ENCODE measurements at regions not wholly inside any gene's neighbourhood (a gene's known extent, or its start where the extent isn't known, plus 50 kb on each side); places are given as distances from the start of the nearest gene placed in this dataset.

DNA sequence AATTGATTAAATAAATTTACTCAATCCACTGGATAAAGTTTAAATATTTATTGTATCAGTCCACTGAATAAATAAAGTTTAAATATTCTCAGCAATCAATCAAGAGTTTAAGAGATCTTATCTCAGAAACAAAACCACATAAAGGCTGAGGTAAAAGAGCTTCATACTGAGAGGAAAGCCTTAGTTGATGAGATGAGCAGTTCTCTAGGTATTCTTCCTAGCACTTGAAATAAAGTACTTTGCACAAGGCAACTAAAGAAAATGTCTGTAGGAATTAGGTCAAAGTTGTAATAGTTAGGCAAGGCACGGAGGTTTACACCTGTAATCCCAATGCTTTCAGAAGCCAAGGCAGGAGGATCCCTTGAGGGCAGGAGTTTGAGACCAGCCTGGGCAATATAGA lies 63.5 kb downstream of the UCHL1 start:
- in situ Hi-C loops (cut with HindIII; ENCODE audit: low pct_unique_long_range_greater_than_20kb, low sequenced_read_pairs) = no loop called here
- ATAC-seq = no peak
- no peak overlapping the region for H3K27ac ChIP-seq (ENCODE audit: low read length)

DNA sequence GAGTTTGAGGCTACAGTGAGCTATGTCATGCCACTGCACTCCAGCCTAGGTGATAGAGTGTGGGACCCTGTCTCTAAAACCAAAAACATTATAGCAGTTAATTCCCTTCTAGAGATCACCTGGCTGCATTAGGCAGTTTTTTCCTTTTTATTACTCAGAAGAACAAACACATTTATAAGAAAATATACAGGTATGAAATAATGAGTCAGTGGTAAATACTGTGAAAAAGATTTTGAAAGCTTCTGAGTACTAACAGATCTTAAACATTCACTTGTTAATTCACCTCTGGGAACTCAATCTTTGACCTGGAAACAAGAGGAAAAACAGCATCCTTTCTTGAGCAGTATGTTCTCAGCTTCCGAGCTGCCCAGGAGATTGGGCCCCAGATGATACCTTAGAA lies 64.1 kb downstream of the UCHL1 start:
- Histone ChIP-seq H3K27me3 (ENCODE audit: control insufficient read depth, insufficient read depth, low read length) (no peaks in the 10 kb centered on the region), H3K4me3 (ENCODE audit: low read depth in 2 of 2, low read length in 2 of 2) (no peak overlapping the region), H3K36me3 (ENCODE audit: control insufficient read depth, insufficient read depth, low read length) (no peaks in the 10 kb centered on the region), H3K9me3 (ENCODE audit: control insufficient read depth, insufficient read depth, low read depth, low read length) (no peaks in the 10 kb centered on the region), H3K27ac (ENCODE audit: low read length) (no peak overlapping the region), H3K4me1 (ENCODE audit: control insufficient read depth, insufficient read depth, low read length) (no peaks in the 10 kb centered on the region)
- POLR2A ChIA-PET = no interaction called here
- DNase-seq (ENCODE audit: low read depth, low spot score) (no peak), ATAC-seq (no peak)
- no peak for TF ChIP-seq TCF7L2 (IDR thresholded peaks at IDR 0.05; ENCODE audit: low read depth, low read length)
- TF ChIP-seq, protein P1, sequence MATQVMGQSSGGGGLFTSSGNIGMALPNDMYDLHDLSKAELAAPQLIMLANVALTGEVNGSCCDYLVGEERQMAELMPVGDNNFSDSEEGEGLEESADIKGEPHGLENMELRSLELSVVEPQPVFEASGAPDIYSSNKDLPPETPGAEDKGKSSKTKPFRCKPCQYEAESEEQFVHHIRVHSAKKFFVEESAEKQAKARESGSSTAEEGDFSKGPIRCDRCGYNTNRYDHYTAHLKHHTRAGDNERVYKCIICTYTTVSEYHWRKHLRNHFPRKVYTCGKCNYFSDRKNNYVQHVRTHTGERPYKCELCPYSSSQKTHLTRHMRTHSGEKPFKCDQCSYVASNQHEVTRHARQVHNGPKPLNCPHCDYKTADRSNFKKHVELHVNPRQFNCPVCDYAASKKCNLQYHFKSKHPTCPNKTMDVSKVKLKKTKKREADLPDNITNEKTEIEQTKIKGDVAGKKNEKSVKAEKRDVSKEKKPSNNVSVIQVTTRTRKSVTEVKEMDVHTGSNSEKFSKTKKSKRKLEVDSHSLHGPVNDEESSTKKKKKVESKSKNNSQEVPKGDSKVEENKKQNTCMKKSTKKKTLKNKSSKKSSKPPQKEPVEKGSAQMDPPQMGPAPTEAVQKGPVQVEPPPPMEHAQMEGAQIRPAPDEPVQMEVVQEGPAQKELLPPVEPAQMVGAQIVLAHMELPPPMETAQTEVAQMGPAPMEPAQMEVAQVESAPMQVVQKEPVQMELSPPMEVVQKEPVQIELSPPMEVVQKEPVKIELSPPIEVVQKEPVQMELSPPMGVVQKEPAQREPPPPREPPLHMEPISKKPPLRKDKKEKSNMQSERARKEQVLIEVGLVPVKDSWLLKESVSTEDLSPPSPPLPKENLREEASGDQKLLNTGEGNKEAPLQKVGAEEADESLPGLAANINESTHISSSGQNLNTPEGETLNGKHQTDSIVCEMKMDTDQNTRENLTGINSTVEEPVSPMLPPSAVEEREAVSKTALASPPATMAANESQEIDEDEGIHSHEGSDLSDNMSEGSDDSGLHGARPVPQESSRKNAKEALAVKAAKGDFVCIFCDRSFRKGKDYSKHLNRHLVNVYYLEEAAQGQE (IDR thresholded peaks at IDR 0.05; ENCODE audit: insufficient read depth in 1 of 2, low read depth in 2 of 2, low read length in 1 of 2) = no peak
- TF ChIP-seq, protein P2, sequence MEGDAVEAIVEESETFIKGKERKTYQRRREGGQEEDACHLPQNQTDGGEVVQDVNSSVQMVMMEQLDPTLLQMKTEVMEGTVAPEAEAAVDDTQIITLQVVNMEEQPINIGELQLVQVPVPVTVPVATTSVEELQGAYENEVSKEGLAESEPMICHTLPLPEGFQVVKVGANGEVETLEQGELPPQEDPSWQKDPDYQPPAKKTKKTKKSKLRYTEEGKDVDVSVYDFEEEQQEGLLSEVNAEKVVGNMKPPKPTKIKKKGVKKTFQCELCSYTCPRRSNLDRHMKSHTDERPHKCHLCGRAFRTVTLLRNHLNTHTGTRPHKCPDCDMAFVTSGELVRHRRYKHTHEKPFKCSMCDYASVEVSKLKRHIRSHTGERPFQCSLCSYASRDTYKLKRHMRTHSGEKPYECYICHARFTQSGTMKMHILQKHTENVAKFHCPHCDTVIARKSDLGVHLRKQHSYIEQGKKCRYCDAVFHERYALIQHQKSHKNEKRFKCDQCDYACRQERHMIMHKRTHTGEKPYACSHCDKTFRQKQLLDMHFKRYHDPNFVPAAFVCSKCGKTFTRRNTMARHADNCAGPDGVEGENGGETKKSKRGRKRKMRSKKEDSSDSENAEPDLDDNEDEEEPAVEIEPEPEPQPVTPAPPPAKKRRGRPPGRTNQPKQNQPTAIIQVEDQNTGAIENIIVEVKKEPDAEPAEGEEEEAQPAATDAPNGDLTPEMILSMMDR (IDR thresholded peaks at IDR 0.05) = no peak
- no peak for TF ChIP-seq SIN3A (IDR thresholded peaks at IDR 0.05; ENCODE audit: borderline replicate concordance, insufficient read depth, low read depth, low read length)
- TF ChIP-seq POLR2AphosphoS5 (IDR thresholded peaks at IDR 0.05; ENCODE audit: low read depth, low read length) = no peak
- BruUV-seq (replicated peaks) = no TSS peak
- intact Hi-C loops (cut with micrococcal nuclease; ENCODE audit: unreplicated experiment) = no loop called here
- CTCF ChIA-PET = no interaction called here
- in situ Hi-C loops (cut with HindIII; ENCODE audit: low pct_unique_long_range_greater_than_20kb, low sequenced_read_pairs) = no loop called here

More for the DNA sequence above, 63.5 kb downstream of the UCHL1 start:
- no peak for DNase-seq (ENCODE audit: low read depth, low spot score)
- no TSS peak for BruUV-seq (replicated peaks)
- no peak for TF ChIP-seq POLR2AphosphoS5 (IDR thresholded peaks at IDR 0.05; ENCODE audit: low read depth, low read length)
- TF ChIP-seq, protein P1 (IDR thresholded peaks at IDR 0.05; ENCODE audit: insufficient read depth in 1 of 2, low read depth in 2 of 2, low read length in 1 of 2) = no peak
- TF ChIP-seq SIN3A (IDR thresholded peaks at IDR 0.05; ENCODE audit: borderline replicate concordance, insufficient read depth, low read depth, low read length) = no peak
- no peak for TF ChIP-seq TCF7L2 (IDR thresholded peaks at IDR 0.05; ENCODE audit: low read depth, low read length)
- TF ChIP-seq, protein P2 (IDR thresholded peaks at IDR 0.05) = no peak
- intact Hi-C loops (cut with micrococcal nuclease; ENCODE audit: unreplicated experiment) = no loop called here
- CTCF ChIA-PET = no interaction called here
- no peaks in the 10 kb centered on the region for H3K4me1 ChIP-seq (ENCODE audit: control insufficient read depth, insufficient read depth, low read length)
- POLR2A ChIA-PET = no interaction called here
- no peak overlapping the region for H3K4me3 ChIP-seq (ENCODE audit: low read depth in 2 of 2, low read length in 2 of 2)
- no peaks in the 10 kb centered on the region for H3K27me3 ChIP-seq (ENCODE audit: control insufficient read depth, insufficient read depth, low read length)
- H3K36me3 ChIP-seq (ENCODE audit: control insufficient read depth, insufficient read depth, low read length) = no peaks in the 10 kb centered on the region
- H3K9me3 ChIP-seq (ENCODE audit: control insufficient read depth, insufficient read depth, low read depth, low read length) = no peaks in the 10 kb centered on the region

All from Panc1 (cell line).